HG03342 (cell line): ENCODE measurements at regions not wholly inside any gene's neighbourhood (a gene's known extent, or its start where the extent isn't known, plus 50 kb on each side); places are given as distances from the start of the nearest gene placed in this dataset.
"Not testable (repeated sequence)": the region's sequence is repeated elsewhere in the genome, so short reads cannot be mapped to it uniquely, and the experiment has no call there.

Source experiments
- ATAC-seq: cut with Tn5 transposase; IDR thresholded peaks from one replicate; pipeline ENCODE4 v1.9.1; 2021; ENCODE audit warnings: mild to moderate bottlenecking, moderate library complexity; ENCODE audit not compliant: unreplicated experiment

- ATAC-seq: no peak
Observed at GRCh38 chr2:83224591-83225200, 1234.4 kb downstream of the SUCLG1 start.

GRCh38 chr2:83221258-83221657 lies 1237.8 kb downstream of the SUCLG1 start:
- ATAC-seq: no peak

DNA sequence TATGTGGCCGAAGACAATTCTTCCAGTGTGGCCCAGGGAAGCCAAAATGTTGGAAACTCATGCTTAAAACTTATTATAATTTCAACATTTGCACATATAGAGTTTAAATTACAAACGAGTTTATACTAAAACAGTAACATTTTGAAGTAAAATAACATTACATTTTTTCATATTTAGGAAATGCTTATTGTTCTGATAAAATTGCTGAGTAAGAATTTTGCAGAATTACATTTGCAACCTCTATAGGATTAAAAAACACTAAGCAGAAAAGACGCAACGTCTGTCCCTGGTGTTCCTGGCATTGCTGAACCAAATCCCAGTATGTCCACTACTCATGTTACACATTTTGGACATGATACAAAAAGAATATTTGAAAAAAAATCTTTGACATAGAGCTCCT lies 1241.2 kb downstream of the SUCLG1 start:
- no peak for ATAC-seq

- ATAC-seq: no peak
Observed at GRCh38 chr2:83196225-83196624, 1262.9 kb downstream of the SUCLG1 start.

GRCh38 chr2:83191316-83191715 lies 1267.8 kb downstream of the SUCLG1 start:
- no peak for ATAC-seq

- no peak for ATAC-seq
Observed at GRCh38 chr2:83186105-83186760, 1272.8 kb downstream of the SUCLG1 start.

GRCh38 chr2:83180862-83181530 lies 1278.1 kb downstream of the SUCLG1 start:
- not testable (repeated sequence) for ATAC-seq

DNA sequence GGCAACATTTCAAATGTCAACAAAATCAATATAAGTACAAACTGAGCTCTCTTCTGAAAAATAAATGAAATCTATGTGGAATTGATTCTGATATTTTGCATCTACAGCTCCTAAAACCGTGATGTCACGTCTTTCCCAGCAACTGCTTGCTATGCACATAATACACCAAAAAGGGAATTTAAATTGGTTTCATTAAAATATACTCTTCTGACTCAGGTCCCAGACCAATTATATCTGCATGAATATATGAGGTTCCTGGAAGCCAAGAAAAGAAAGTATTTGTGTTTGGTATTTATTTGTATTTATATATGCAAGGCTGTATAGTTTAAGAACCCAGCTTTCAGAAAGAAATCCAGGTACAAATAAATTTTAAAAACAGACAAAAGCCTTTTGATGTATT lies 1282.5 kb downstream of the SUCLG1 start:
- ATAC-seq: no peak

DNA sequence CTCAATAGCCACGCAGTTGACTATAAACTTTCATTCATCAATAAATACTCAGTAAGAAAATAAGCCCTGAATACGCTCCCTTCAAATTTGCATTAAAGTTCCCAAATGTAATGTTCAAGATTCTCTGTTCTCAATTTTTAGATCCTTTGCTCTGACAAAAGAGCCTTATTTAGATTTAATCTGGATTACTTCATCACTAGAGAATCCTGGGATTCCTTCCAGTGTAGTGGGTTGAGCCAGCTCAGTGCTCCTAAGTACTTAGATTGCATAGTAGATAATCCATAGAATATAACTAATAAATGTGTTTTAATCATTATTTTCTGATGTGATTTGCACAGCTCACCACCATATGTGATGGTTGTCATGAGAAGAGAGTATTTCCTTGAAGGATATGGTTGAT lies 1286.2 kb downstream of the SUCLG1 start:
- no peak for ATAC-seq

DNA sequence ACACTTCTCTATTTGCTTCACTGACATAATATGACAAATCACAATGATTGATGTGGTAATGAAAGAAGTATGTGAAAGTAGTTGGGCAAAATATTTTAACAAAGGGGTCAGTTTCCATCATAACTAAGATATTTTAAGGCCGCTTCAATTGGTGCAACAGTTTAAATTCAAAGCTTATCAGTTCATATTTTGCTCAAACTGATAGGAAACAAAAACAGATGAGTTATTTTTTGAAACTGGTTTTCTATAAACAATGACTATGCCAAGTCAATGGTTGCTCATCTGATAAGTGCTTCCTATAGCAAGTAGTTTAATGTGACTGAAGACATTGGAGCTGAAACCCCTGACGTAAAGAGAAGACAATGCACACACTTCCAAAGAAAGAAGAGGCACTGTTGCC lies 1290.7 kb downstream of the SUCLG1 start:
- ATAC-seq: no peak

GRCh38 chr2:83162421-83162820 lies 1296.7 kb downstream of the SUCLG1 start:
- ATAC-seq: no peak

GRCh38 chr2:83160571-83160970 lies 1298.5 kb downstream of the SUCLG1 start:
- no peak for ATAC-seq

- ATAC-seq: no peak
Observed at GRCh38 chr2:83155826-83156225, 1303.3 kb downstream of the SUCLG1 start.

GRCh38 chr2:83143946-83144345 lies 1315.1 kb downstream of the SUCLG1 start:
- ATAC-seq: no peak

DNA sequence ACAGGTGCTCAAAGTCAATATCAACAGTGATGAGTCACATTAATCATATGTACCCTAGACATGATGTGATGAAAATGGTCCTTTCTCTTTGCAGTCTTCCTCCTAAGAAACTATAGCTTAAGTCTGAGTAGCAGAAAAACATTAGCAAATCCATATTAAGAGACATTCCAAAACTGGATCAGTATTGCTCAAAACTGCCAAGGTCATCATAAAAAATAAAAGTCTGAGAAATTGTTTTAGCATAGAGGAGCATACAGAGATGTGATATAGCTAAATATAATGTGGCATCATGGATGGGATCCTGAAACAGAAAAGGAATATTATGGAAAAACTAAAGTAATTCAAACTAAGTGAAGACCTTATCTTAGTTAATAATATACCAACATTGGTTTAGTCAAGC lies 1316.1 kb downstream of the SUCLG1 start:
- no peak for ATAC-seq

- no peak for ATAC-seq
Observed at GRCh38 chr2:83115606-83116005, 1343.5 kb downstream of the SUCLG1 start.

GRCh38 chr2:83115155-83115554 lies 1343.9 kb downstream of the SUCLG1 start:
- ATAC-seq: no peak

- ATAC-seq: no peak
Observed at GRCh38 chr2:83113953-83114352, 1345.1 kb downstream of the SUCLG1 start.

DNA sequence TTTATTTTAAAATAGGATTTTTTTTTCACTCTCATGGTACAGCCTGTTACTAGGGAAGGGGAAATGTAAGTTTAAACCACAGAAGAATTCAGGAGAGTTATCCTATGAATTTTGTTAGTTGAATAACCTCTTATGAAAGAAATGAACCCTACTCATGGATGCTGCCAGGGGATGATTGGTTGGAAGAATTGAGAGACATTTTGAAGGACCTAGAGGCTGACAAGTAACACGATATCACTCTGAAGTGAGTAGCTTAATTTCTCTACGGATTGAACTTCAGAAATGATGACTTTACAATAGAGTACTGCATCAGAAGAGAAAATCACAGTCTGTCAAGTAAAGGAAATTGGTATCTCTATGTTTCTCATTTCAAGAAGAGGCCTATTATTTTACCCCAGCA lies 1346.2 kb downstream of the SUCLG1 start:
- ATAC-seq: no peak

- no peak for ATAC-seq
Observed at GRCh38 chr2:83109284-83109683, 1349.8 kb downstream of the SUCLG1 start.

DNA sequence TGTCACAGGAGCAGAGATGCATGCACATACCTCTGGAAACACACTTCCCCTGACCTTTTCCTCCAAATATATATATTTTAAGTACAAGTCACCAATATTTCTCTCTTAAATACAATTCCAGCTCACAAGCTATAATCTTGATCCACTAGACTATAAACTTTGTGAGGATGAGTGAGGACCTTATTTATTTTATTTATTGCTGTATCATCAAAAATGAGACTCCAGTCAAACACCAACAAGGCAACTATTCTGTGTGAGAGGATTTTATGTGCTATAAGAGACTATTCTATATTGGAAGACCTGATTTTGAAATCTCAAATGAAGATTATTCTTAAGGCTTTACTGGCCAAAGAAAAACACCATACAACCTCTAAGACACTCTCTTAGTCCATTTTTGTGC lies 1352.2 kb downstream of the SUCLG1 start:
- ATAC-seq: no peak

GRCh38 chr2:83104202-83104601 lies 1354.9 kb downstream of the SUCLG1 start:
- no peak for ATAC-seq
